Panc1 (cell line): ENCODE measurements at regions not wholly inside any gene's neighbourhood (a gene's known extent, or its start where the extent isn't known, plus 50 kb on each side); places are given as distances from the start of the nearest gene placed in this dataset.

Source experiments
- ATAC-seq: fragments of 200-7000 bp; cut with Tn5 transposase; 2 replicates; pipeline ENCODE4 v1.9.1; 2020; ENCODE audit warnings: mild to moderate bottlenecking, moderate library complexity
- BruUV-seq: library from RNA; stranded (reverse); fragments of 400-500 nt; replicated peaks from 2 replicates; lab custom pipeline; 2021; lab: Mats Ljungman, UMichigan
- CTCF ChIA-PET: fragments of 300-600 bp; sonication (Branson Sonifier 250); formaldehyde crosslinking; loops from one replicate; lab custom pipeline; 2022; ENCODE audit warnings: antibody characterized with exemption; lab: Charles Lee
- POLR2A ChIA-PET: fragments of 300-600 bp; sonication (Branson Sonifier 250); formaldehyde crosslinking; loops from one replicate; lab custom pipeline; 2022; ENCODE audit warnings: antibody characterized with exemption; lab: Charles Lee
- DNase-seq: peaks from one replicate; pipeline ENCODE4 v3.0.0-alpha.2; 2010; ENCODE audit warnings: low read depth, low spot score
- H3K27ac ChIP-seq: 2 replicates; pipeline ENCODE4 v1.5.1; 2011; ENCODE audit warnings: mild to moderate bottlenecking, low read length, inconsistent platforms
- H3K27me3 ChIP-seq: fragments of 200-500 bp; sonication (Bioruptor generic); 2 replicates; pipeline ENCODE4 v1.6.0; 2014; ENCODE audit warnings: low read length, inconsistent platforms; ENCODE audit not compliant: control insufficient read depth, insufficient read depth
- H3K36me3 ChIP-seq: fragments of 200-500 bp; sonication (Bioruptor generic); 2 replicates; pipeline ENCODE4 v1.5.1; 2014; ENCODE audit warnings: inconsistent platforms, mild to moderate bottlenecking, low read length, moderate library complexity; ENCODE audit not compliant: control insufficient read depth, insufficient read depth
- H3K4me1 ChIP-seq: 2 replicates; pipeline ENCODE4 v1.5.1; 2011; ENCODE audit warnings: inconsistent platforms, mild to moderate bottlenecking, low read length, moderate library complexity; ENCODE audit not compliant: control insufficient read depth, insufficient read depth
- H3K4me3 ChIP-seq, 2 experiments: 2 replicates each; pipeline ENCODE4 v1.5.1; 2011 to 2012; ENCODE audit warnings: low read depth in 2 of 2, low read length in 2 of 2, mild to moderate bottlenecking in 2 of 2, inconsistent platforms in 1 of 2, moderate library complexity in 1 of 2
- H3K9me3 ChIP-seq: fragments of 200-500 bp; sonication (Bioruptor generic); 2 replicates; pipeline ENCODE4 v1.5.1; 2014; ENCODE audit warnings: low read depth, mild to moderate bottlenecking, inconsistent platforms, low read length, moderate library complexity; ENCODE audit not compliant: control insufficient read depth, insufficient read depth
- CTCF ChIP-seq: fragments of 450-650 bp; IDR thresholded peaks from 2 replicates; pipeline ENCODE4 v1.5.1; 2017; ENCODE audit warnings: mild to moderate bottlenecking
- POLR2AphosphoS5 ChIP-seq: IDR thresholded peaks from 2 replicates; pipeline ENCODE4 v1.6.1; 2012; ENCODE audit warnings: mild to moderate bottlenecking, low read depth, low read length, moderate library complexity
- SIN3A ChIP-seq: IDR thresholded peaks from 2 replicates; pipeline ENCODE4 v1.6.1; 2012; ENCODE audit warnings: low read depth, mild to moderate bottlenecking, low read length, moderate library complexity, borderline replicate concordance; ENCODE audit not compliant: insufficient read depth
- TCF7L2 ChIP-seq: IDR thresholded peaks from 2 replicates; pipeline ENCODE4 v1.6.1; 2011; ENCODE audit warnings: mild to moderate bottlenecking, low read depth, low read length, inconsistent platforms
- in situ Hi-C: cut with HindIII; loops from 2 replicates; pipeline ENCODE4 v1.10.0; 2016; ENCODE audit warnings: low sequenced_read_pairs, low pct_unique_long_range_greater_than_20kb
- intact Hi-C: fragments of 100-400 bp; cut with micrococcal nuclease; formaldehyde crosslinking; loops from one replicate; pipeline ENCODE4 v1.10.0; 2022; ENCODE audit not compliant: unreplicated experiment
- TF ChIP-seq, protein P1 (sequence below), 2 experiments: IDR thresholded peaks; 2 replicates each; pipeline ENCODE4 v1.6.1; 2011 to 2012; ENCODE audit warnings: low read depth in 2 of 2, control low read depth in 1 of 2, low read length in 1 of 2, mild to moderate bottlenecking in 1 of 2, moderate library complexity in 1 of 2; ENCODE audit not compliant: insufficient read depth in 1 of 2

DNA sequence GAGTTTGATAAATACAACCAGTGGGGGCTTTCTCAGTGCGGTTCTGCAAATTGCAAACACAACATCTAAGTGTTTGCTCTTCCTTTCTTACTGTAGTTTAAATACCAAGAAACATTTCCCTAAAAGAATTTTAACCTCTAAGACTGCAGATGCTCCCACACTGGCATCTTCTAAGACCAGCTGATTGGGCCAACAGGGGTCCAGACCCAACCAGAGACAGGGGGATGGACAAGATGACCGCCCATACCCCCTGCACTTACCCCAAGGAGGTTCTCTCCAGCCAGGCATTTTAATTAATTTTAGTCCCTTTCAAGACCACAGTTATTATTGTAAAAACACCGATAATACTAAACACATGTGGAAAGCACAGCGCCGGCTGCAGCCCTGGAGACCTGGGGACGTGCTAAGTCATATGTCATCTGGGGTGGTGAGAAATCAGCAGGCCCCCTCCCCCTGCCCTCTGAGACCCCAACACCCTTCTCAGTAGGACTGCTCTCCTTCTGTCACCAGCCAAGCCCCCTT is 242.3 kb downstream of the SOX9 start:
- H3K9me3 ChIP-seq, result no peaks in the 10 kb centered on the region
- DNase-seq (no peak), ATAC-seq (no peak)
- H3K27ac ChIP-seq, result 0 out of 2 replicates have a peak overlapping the region, but pooled peaks have one; percentile 15
- TF ChIP-seq CTCF (no peak), POLR2AphosphoS5 (no peak), TCF7L2 (no peak), SIN3A (no peak)
- TF ChIP-seq, protein P1, sequence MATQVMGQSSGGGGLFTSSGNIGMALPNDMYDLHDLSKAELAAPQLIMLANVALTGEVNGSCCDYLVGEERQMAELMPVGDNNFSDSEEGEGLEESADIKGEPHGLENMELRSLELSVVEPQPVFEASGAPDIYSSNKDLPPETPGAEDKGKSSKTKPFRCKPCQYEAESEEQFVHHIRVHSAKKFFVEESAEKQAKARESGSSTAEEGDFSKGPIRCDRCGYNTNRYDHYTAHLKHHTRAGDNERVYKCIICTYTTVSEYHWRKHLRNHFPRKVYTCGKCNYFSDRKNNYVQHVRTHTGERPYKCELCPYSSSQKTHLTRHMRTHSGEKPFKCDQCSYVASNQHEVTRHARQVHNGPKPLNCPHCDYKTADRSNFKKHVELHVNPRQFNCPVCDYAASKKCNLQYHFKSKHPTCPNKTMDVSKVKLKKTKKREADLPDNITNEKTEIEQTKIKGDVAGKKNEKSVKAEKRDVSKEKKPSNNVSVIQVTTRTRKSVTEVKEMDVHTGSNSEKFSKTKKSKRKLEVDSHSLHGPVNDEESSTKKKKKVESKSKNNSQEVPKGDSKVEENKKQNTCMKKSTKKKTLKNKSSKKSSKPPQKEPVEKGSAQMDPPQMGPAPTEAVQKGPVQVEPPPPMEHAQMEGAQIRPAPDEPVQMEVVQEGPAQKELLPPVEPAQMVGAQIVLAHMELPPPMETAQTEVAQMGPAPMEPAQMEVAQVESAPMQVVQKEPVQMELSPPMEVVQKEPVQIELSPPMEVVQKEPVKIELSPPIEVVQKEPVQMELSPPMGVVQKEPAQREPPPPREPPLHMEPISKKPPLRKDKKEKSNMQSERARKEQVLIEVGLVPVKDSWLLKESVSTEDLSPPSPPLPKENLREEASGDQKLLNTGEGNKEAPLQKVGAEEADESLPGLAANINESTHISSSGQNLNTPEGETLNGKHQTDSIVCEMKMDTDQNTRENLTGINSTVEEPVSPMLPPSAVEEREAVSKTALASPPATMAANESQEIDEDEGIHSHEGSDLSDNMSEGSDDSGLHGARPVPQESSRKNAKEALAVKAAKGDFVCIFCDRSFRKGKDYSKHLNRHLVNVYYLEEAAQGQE (IDR thresholded peaks at IDR 0.05; ENCODE audit: insufficient read depth in 1 of 2, low read depth in 2 of 2, low read length in 1 of 2), result no peak
- ChIA-PET POLR2A (interaction anchor here (0.9 kb wide), 1 partner anchor 243 kb away, joined by 5 read pairs; the partner anchor contains the start of gene SOX9), CTCF (no interaction called here)
- in situ Hi-C loops (no loop called here), intact Hi-C loops (no loop called here)
- H3K4me3 ChIP-seq, result no peak overlapping the region
- peaks cover 7% of the 10 kb centered on the region; the same call in 1 of the 2 replicates for H3K4me1 ChIP-seq
- BruUV-seq, result no TSS peak
- H3K36me3 ChIP-seq, result no peaks in the 10 kb centered on the region
- H3K27me3 ChIP-seq, result no peaks in the 10 kb centered on the region

DNA sequence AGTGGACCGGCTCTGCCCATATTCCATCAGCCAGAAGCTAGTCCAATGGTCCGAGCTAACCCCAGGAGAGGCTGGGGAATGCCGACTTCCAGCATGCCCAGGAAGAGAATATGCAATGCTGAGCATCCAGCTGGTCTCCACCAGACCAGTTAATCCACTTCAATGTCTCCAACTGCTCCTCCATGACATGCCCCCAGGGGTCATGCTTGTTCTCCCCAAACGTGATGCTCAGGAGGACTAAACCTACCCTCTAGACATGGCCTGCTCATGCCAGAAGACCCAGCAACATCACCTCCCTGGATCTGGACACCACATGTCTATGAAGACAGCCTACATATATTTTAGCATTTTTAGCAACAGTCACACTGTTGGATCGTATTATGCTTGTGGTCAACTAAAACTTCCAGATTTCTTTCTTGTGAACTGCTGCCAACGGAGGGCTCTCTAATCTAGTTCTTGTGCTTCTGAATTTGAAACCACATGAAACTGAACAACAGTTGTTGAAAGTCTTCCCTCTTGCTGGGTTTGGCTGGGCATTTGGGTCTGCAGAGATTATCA is 245.1 kb downstream of the SOX9 start:
- H3K27me3 ChIP-seq, result no peaks in the 10 kb centered on the region
- intact Hi-C loops, result no loop called here
- in situ Hi-C loops, result no loop called here
- ATAC-seq (no peak), DNase-seq (no peak)
- peaks cover 7% of the 10 kb centered on the region; the same call in 1 of the 2 replicates for H3K4me1 ChIP-seq
- no peak overlapping the region for H3K4me3 ChIP-seq
- BruUV-seq, result no TSS peak
- H3K9me3 ChIP-seq, result no peaks in the 10 kb centered on the region
- TF ChIP-seq TCF7L2, result no peak
- TF ChIP-seq POLR2AphosphoS5, result no peak
- TF ChIP-seq CTCF, result no peak
- CTCF ChIA-PET, result no interaction called here
- no peaks in the 10 kb centered on the region for H3K36me3 ChIP-seq
- POLR2A ChIA-PET, result no interaction called here
- no peak overlapping the region for H3K27ac ChIP-seq
